Endodermal cell (in vitro differentiated cells): ENCODE measurements at regions not wholly inside any gene's neighbourhood (a gene's known extent, or its start where the extent isn't known, plus 50 kb on each side); places are given as distances from the start of the nearest gene placed in this dataset.

ENCODE experiments used
- DNase-seq: peaks from one replicate; pipeline ENCODE4 v3.0.0-alpha.2; 2017
- H3K27ac ChIP-seq: 2 replicates; pipeline ENCODE4 v1.5.1; 2013; ENCODE audit warnings: mild to moderate bottlenecking, low read depth, low read length, moderate library complexity
- H3K27me3 ChIP-seq: 2 replicates; pipeline ENCODE4 v1.6.1; 2013; ENCODE audit warnings: mild to moderate bottlenecking, low read length, moderate library complexity; ENCODE audit not compliant: insufficient read depth, control insufficient read depth, poor library complexity, severe bottlenecking
- H3K36me3 ChIP-seq: 2 replicates; pipeline ENCODE4 v1.7.0; 2013; ENCODE audit warnings: mild to moderate bottlenecking, low read length, moderate library complexity; ENCODE audit not compliant: control insufficient read depth, insufficient read depth
- H3K4me1 ChIP-seq: one replicate; pipeline ENCODE4 v1.7.0; 2013; ENCODE audit warnings: low read length; ENCODE audit not compliant: control insufficient read depth, insufficient read depth
- H3K4me3 ChIP-seq: 2 replicates; pipeline ENCODE4 v1.5.1; 2013; ENCODE audit warnings: mild to moderate bottlenecking, low read length, moderate library complexity
- H3K9ac ChIP-seq: 2 replicates; pipeline ENCODE4 v1.6.1; 2013; ENCODE audit warnings: mild to moderate bottlenecking, low read length, moderate library complexity; ENCODE audit not compliant: poor library complexity, severe bottlenecking; ENCODE audit errors: extremely low read depth
- H3K9me3 ChIP-seq: 2 replicates; pipeline ENCODE4 v1.6.1; 2013; ENCODE audit warnings: mild to moderate bottlenecking, low read length, moderate library complexity; ENCODE audit not compliant: control insufficient read depth
- H3K27ac Mint-ChIP-seq: 2 replicates; pipeline ENCODE4 v1.8.0; 2020; ENCODE audit warnings: mixed read lengths
- H3K27me3 Mint-ChIP-seq: 2 replicates; pipeline ENCODE4 v1.8.0; 2021; ENCODE audit warnings: mild to moderate bottlenecking, mixed read lengths; ENCODE audit not compliant: insufficient read depth
- H3K36me3 Mint-ChIP-seq: 2 replicates; pipeline ENCODE4 v1.8.0; 2020; ENCODE audit warnings: low read depth, mixed read lengths
- H3K4me1 Mint-ChIP-seq: 2 replicates; pipeline ENCODE4 v1.8.0; 2020; ENCODE audit warnings: mixed read lengths
- H3K4me3 Mint-ChIP-seq: 2 replicates; pipeline ENCODE4 v1.8.0; 2020; ENCODE audit warnings: mild to moderate bottlenecking, moderate library complexity, mixed read lengths
- H3K9me3 Mint-ChIP-seq: 2 replicates; pipeline ENCODE4 v1.8.0; 2020; ENCODE audit warnings: mild to moderate bottlenecking, mixed read lengths
- WGBS, 2 experiments: methylation state at CpG; one replicate each; pipeline versions ENCODE4 v1.1.5 to v1.1.7; 2013; ENCODE audit warnings: missing lambda C conversion rate in 2 of 2, mixed read lengths in 1 of 2; ENCODE audit not compliant: insufficient coverage in 1 of 2, insufficient read length in 1 of 2; 5-methylcytosine and 5-hydroxymethylcytosine counted together
- TF ChIP-seq, protein P1 (sequence below): fragments of 200-600 bp; sonication (generic); conservative IDR thresholded peaks from 2 replicates; pipeline ENCODE4 v1.5.0; 2021; ENCODE audit warnings: antibody characterized with exemption, mild to moderate bottlenecking

GRCh38 chr10:127812041-127812440 is 75.1 kb downstream of the FOXI2 start:
- no peak for DNase-seq
- Histone ChIP-seq H3K36me3 (no peaks in the 10 kb centered on the region), H3K9ac (no peak overlapping the region), H3K27ac (no peak overlapping the region), H3K9me3 (peaks cover 9% of the 10 kb centered on the region), H3K4me1 (peaks cover 3% of the 10 kb centered on the region), H3K27me3 (peaks cover 45% of the 10 kb centered on the region), H3K4me3 (no peak overlapping the region)
- H3K4me1 Mint-ChIP-seq = peaks cover 16% of the 10 kb centered on the region
- no peak overlapping the region for H3K27ac Mint-ChIP-seq
- H3K4me3 Mint-ChIP-seq = no peak overlapping the region
- TF ChIP-seq, protein P1, sequence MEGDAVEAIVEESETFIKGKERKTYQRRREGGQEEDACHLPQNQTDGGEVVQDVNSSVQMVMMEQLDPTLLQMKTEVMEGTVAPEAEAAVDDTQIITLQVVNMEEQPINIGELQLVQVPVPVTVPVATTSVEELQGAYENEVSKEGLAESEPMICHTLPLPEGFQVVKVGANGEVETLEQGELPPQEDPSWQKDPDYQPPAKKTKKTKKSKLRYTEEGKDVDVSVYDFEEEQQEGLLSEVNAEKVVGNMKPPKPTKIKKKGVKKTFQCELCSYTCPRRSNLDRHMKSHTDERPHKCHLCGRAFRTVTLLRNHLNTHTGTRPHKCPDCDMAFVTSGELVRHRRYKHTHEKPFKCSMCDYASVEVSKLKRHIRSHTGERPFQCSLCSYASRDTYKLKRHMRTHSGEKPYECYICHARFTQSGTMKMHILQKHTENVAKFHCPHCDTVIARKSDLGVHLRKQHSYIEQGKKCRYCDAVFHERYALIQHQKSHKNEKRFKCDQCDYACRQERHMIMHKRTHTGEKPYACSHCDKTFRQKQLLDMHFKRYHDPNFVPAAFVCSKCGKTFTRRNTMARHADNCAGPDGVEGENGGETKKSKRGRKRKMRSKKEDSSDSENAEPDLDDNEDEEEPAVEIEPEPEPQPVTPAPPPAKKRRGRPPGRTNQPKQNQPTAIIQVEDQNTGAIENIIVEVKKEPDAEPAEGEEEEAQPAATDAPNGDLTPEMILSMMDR = no peak
- WGBS, 2 experiments = 100% methylated on average over 2 of the region's 2 CpGs; no CpG with 5 or more reads in 1 of the 2 experiments
- H3K27me3 Mint-ChIP-seq = peaks cover 27% of the 10 kb centered on the region
- peaks cover 21% of the 10 kb centered on the region for H3K9me3 Mint-ChIP-seq
- H3K36me3 Mint-ChIP-seq = peaks cover 4% of the 10 kb centered on the region

- no peak overlapping the region for H3K27ac Mint-ChIP-seq
- Histone ChIP-seq H3K9me3 (peaks cover 10% of the 10 kb centered on the region), H3K4me1 (peaks cover 3% of the 10 kb centered on the region), H3K27ac (no peak overlapping the region), H3K27me3 (peaks cover 53% of the 10 kb centered on the region), H3K9ac (no peak overlapping the region), H3K36me3 (no peaks in the 10 kb centered on the region), H3K4me3 (no peak overlapping the region)
- peaks cover 21% of the 10 kb centered on the region for H3K9me3 Mint-ChIP-seq
- no peak overlapping the region for H3K4me3 Mint-ChIP-seq
- H3K4me1 Mint-ChIP-seq = peaks cover 7% of the 10 kb centered on the region
- TF ChIP-seq, protein P1 = peak; percentile 84
- H3K36me3 Mint-ChIP-seq = peaks cover 4% of the 10 kb centered on the region
- peaks cover 32% of the 10 kb centered on the region for H3K27me3 Mint-ChIP-seq
- no peak for DNase-seq
- WGBS, 2 experiments = 37 to 51% methylated on average over 2 of the region's 2 CpGs
These were observed 76.3 kb downstream of the FOXI2 start for GRCh38 chr10:127813290-127813689.

- DNase-seq = no peak
- peaks cover 19% of the 10 kb centered on the region for H3K9me3 ChIP-seq
- Mint-ChIP-seq H3K4me1 (peaks cover 8% of the 10 kb centered on the region), H3K27ac (no peak overlapping the region), H3K27me3 (peaks cover 47% of the 10 kb centered on the region), H3K36me3 (peaks cover 3% of the 10 kb centered on the region), H3K9me3 (peaks cover 9% of the 10 kb centered on the region), H3K4me3 (no peak overlapping the region)
- H3K27me3 ChIP-seq = peaks cover 72% of the 10 kb centered on the region
- H3K4me3 ChIP-seq = no peak overlapping the region
- TF ChIP-seq, protein P1 = peak; percentile 71
- no peaks in the 10 kb centered on the region for H3K4me1 ChIP-seq
- no peak overlapping the region for H3K27ac ChIP-seq
- H3K36me3 ChIP-seq = no peaks in the 10 kb centered on the region
- no peak overlapping the region for H3K9ac ChIP-seq
- 88 to 90% methylated on average over 2 to 5 of the region's 5 CpGs for WGBS, 2 experiments
These were observed 77.6 kb downstream of the CLRN3 start for GRCh38 chr10:127815147-127815546.
